PC-3 (cell line): ENCODE measurements at regions not wholly inside any gene's neighbourhood (a gene's known extent, or its start where the extent isn't known, plus 50 kb on each side); places are given as distances from the start of the nearest gene placed in this dataset.

Experiments used
- ATAC-seq: fragments of 200-7000 bp; cut with Tn5 transposase; 2 replicates; pipeline ENCODE4 v1.9.1; 2020; ENCODE audit warnings: mild to moderate bottlenecking, moderate library complexity
- BruUV-seq: library from RNA; stranded (reverse); fragments of 400-500 nt; replicated peaks from 2 replicates; lab custom pipeline; 2021; lab: Mats Ljungman, UMichigan
- CTCF ChIA-PET: fragments of 300-600 bp; sonication (Branson Sonifier 250); formaldehyde crosslinking; loops from one replicate; lab custom pipeline; 2022; ENCODE audit warnings: antibody characterized with exemption; lab: Charles Lee
- POLR2A ChIA-PET: fragments of 300-600 bp; sonication (Branson Sonifier 250); formaldehyde crosslinking; loops from one replicate; lab custom pipeline; 2022; ENCODE audit warnings: antibody characterized with exemption; ENCODE audit not compliant: unreplicated experiment; lab: Charles Lee
- DNase-seq: peaks from one replicate; pipeline ENCODE4 v3.0.0-alpha.2; 2015
- H2AFZ ChIP-seq: fragments of 300-600 bp; sonication (generic); 2 replicates; pipeline ENCODE4 v1.6.0; 2016; ENCODE audit warnings: antibody characterized with exemption, low read length
- H3F3A ChIP-seq: fragments of 300-600 bp; sonication (generic); one replicate; pipeline ENCODE4 v1.6.0; 2017; ENCODE audit warnings: antibody characterized with exemption, low read length, control low read depth, mild to moderate bottlenecking; ENCODE audit not compliant: unreplicated experiment
- H3K27ac ChIP-seq: fragments of 300-600 bp; sonication (generic); 2 replicates; pipeline ENCODE4 v1.5.1; 2016; ENCODE audit warnings: mild to moderate bottlenecking, low read length
- H3K27me3 ChIP-seq: fragments of 300-600 bp; sonication (generic); 2 replicates; pipeline ENCODE4 v1.6.1; 2016; ENCODE audit warnings: low read length, mixed read lengths
- H3K36me3 ChIP-seq: fragments of 300-600 bp; sonication (generic); 2 replicates; pipeline ENCODE4 v1.6.1; 2016; ENCODE audit warnings: low read depth, mixed run types, low read length, mixed read lengths
- H3K4me1 ChIP-seq: fragments of 300-600 bp; sonication (generic); 2 replicates; pipeline ENCODE4 v1.5.1; 2016; ENCODE audit warnings: low read length; ENCODE audit not compliant: insufficient read depth
- H3K4me2 ChIP-seq: fragments of 300-600 bp; sonication (generic); 2 replicates; pipeline ENCODE4 v1.6.0; 2016; ENCODE audit warnings: low read length
- H3K4me3 ChIP-seq: fragments of 300-600 bp; sonication (generic); 2 replicates; pipeline ENCODE4 v1.5.1; 2016; ENCODE audit warnings: mild to moderate bottlenecking, low read length, mixed read lengths
- H3K79me2 ChIP-seq: fragments of 300-600 bp; sonication (generic); 2 replicates; pipeline ENCODE4 v1.6.1; 2017; ENCODE audit warnings: low read length, mixed read lengths
- H3K9ac ChIP-seq: fragments of 300-600 bp; sonication (generic); 2 replicates; pipeline ENCODE4 v1.6.0; 2016; ENCODE audit warnings: mild to moderate bottlenecking, low read length
- H3K9me2 ChIP-seq: fragments of 300-600 bp; sonication (generic); replicated peaks from 2 replicates; pipeline ENCODE4 v1.6.1; 2016; ENCODE audit warnings: mixed run types, low read length, mixed read lengths
- H3K9me3 ChIP-seq: fragments of 300-600 bp; sonication (generic); 2 replicates; pipeline ENCODE4 v1.6.1; 2016; ENCODE audit warnings: low read length, mixed read lengths
- H4K20me1 ChIP-seq: fragments of 300-600 bp; sonication (generic); 2 replicates; pipeline ENCODE4 v1.6.1; 2016; ENCODE audit warnings: low read length, mixed read lengths
- EZH2 ChIP-seq: fragments of 300-600 bp; sonication (generic); IDR thresholded peaks from one replicate; pipeline ENCODE4 v1.6.1; 2017; ENCODE audit warnings: antibody characterized with exemption, mild to moderate bottlenecking, low read length; ENCODE audit not compliant: unreplicated experiment
- EZH2phosphoT487 ChIP-seq: fragments of 300-600 bp; sonication (generic); IDR thresholded peaks from 2 replicates; pipeline ENCODE4 v1.6.1; 2018; ENCODE audit warnings: mild to moderate bottlenecking, antibody characterized with exemption, low read length, borderline replicate concordance
- intact Hi-C: fragments of 100-400 bp; cut with micrococcal nuclease; formaldehyde crosslinking; loops from 2 replicates; pipeline ENCODE4 v1.9.0; 2023
- TF ChIP-seq, protein P1 (sequence below): fragments of 300-600 bp; sonication (generic); conservative IDR thresholded peaks from 2 replicates; pipeline ENCODE4 v1.5.1; 2017; ENCODE audit warnings: antibody characterized with exemption, low read depth, mild to moderate bottlenecking, low read length

DNA sequence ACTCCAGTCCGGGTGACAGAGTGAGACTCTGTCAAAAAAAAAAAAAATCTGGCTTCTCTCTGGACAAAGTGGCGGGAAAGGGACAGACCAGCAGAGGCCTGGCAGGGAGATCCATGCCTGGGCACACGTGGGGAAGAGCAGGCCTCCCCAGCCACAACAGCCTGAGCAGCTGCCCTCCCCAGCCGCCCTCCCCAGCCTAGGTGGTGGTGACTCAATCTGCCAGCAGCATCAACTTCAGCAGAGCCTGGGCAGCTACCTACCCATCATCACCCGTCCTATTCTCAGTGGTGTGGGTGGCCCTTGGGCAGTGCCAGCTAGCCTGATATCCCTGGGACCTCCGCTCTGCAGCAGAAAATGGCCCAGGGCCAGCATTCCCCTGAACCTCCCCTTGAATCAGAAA is 612.4 kb downstream of the FBXO15 start:
- H2AFZ ChIP-seq, result no peak overlapping the region
- no TSS peak for BruUV-seq
- H3K9me2 ChIP-seq, result no peaks in the 10 kb centered on the region
- DNase-seq (no peak), ATAC-seq (no peak)
- no peak overlapping the region for H3K27ac ChIP-seq
- no peaks in the 10 kb centered on the region for H3K4me1 ChIP-seq
- ChIA-PET CTCF (no interaction called here), POLR2A (no interaction called here)
- no peaks in the 10 kb centered on the region for H3K27me3 ChIP-seq
- no peaks in the 10 kb centered on the region for H3K36me3 ChIP-seq
- no peak overlapping the region for H3K4me3 ChIP-seq
- H3K9ac ChIP-seq, result no peak overlapping the region
- H3K4me2 ChIP-seq, result no peak overlapping the region
- TF ChIP-seq EZH2phosphoT487, result no peak
- TF ChIP-seq, protein P1, sequence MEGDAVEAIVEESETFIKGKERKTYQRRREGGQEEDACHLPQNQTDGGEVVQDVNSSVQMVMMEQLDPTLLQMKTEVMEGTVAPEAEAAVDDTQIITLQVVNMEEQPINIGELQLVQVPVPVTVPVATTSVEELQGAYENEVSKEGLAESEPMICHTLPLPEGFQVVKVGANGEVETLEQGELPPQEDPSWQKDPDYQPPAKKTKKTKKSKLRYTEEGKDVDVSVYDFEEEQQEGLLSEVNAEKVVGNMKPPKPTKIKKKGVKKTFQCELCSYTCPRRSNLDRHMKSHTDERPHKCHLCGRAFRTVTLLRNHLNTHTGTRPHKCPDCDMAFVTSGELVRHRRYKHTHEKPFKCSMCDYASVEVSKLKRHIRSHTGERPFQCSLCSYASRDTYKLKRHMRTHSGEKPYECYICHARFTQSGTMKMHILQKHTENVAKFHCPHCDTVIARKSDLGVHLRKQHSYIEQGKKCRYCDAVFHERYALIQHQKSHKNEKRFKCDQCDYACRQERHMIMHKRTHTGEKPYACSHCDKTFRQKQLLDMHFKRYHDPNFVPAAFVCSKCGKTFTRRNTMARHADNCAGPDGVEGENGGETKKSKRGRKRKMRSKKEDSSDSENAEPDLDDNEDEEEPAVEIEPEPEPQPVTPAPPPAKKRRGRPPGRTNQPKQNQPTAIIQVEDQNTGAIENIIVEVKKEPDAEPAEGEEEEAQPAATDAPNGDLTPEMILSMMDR, result no peak
- TF ChIP-seq EZH2, result no peak
- no peaks in the 10 kb centered on the region for H3F3A ChIP-seq
- intact Hi-C loops, result no loop called here
- no peaks in the 10 kb centered on the region for H3K9me3 ChIP-seq
- no peaks in the 10 kb centered on the region for H3K79me2 ChIP-seq
- no peaks in the 10 kb centered on the region for H4K20me1 ChIP-seq

DNA sequence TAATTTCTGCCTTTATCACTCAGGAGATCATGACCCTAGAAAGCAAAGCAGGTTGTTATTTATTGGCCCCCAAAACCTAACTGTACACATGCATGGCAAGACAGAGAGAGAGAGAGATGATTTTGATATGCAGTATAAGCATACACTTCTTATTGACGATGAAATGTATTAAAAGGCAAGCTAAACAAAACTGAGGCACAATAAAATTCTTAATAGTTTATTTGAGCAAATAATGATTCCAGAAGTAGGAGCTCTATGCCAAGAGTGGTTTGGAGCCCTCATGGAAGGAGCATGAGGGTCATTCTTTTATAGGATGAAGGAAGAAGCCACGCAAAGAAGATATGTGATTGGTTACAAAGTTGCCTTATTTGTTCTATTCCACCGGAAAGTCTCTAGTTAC is 616.0 kb downstream of the FBXO15 start:
- Histone ChIP-seq H3K36me3 (no peaks in the 10 kb centered on the region), H3K4me3 (no peak overlapping the region), H3K27ac (no peak overlapping the region), H3K4me2 (no peak overlapping the region), H3K9me2 (no peaks in the 10 kb centered on the region), H3K27me3 (no peaks in the 10 kb centered on the region), H3K9me3 (no peaks in the 10 kb centered on the region), H3F3A (no peaks in the 10 kb centered on the region), H3K4me1 (no peaks in the 10 kb centered on the region), H3K79me2 (no peaks in the 10 kb centered on the region), H3K9ac (no peak overlapping the region), H2AFZ (no peak overlapping the region), H4K20me1 (no peaks in the 10 kb centered on the region)
- TF ChIP-seq EZH2phosphoT487 (no peak), EZH2 (no peak)
- TF ChIP-seq, protein P1, result no peak
- intact Hi-C loops, result no loop called here
- ATAC-seq (peak; percentile 42), DNase-seq (no peak)
- POLR2A ChIA-PET, result interaction anchor here (0.7 kb wide), 1 partner anchor 683 kb away, joined by 4 read pairs; no protein-coding TSS in a partner anchor
- CTCF ChIA-PET, result no interaction called here
- no TSS peak for BruUV-seq

DNA sequence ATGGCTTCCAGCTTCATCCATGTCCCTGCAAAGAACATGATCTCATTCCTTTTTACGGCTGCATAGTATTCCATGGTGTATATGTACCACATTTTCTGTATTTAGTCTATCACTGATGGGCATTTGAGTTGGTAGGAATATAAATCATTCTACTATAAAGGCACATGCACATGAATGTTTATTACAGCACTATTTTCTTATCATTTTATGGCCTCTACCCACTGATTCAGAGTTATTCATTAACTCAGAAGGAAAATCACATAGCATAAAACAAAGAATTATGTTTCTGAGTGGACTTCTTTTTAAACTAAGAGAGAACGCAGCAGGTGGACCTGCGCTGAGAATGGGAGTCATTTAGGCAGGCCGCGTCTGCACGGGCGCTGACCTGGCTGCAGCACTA is 619.6 kb downstream of the FBXO15 start:
- H3K79me2 ChIP-seq, result no peaks in the 10 kb centered on the region
- no peaks in the 10 kb centered on the region for H4K20me1 ChIP-seq
- TF ChIP-seq EZH2 (no peak), EZH2phosphoT487 (no peak)
- TF ChIP-seq, protein P1, result no peak
- H3K27me3 ChIP-seq, result no peaks in the 10 kb centered on the region
- BruUV-seq, result no TSS peak
- H3K9ac ChIP-seq, result no peak overlapping the region
- no peaks in the 10 kb centered on the region for H3F3A ChIP-seq
- H3K27ac ChIP-seq, result no peak overlapping the region
- DNase-seq (no peak), ATAC-seq (no peak)
- H3K9me3 ChIP-seq, result no peaks in the 10 kb centered on the region
- no peak overlapping the region for H3K4me2 ChIP-seq
- no peaks in the 10 kb centered on the region for H3K4me1 ChIP-seq
- intact Hi-C loops, result no loop called here
- POLR2A ChIA-PET, result no interaction called here
- H2AFZ ChIP-seq, result no peak overlapping the region
- no peaks in the 10 kb centered on the region for H3K36me3 ChIP-seq
- H3K9me2 ChIP-seq, result no peaks in the 10 kb centered on the region
- no peak overlapping the region for H3K4me3 ChIP-seq
- CTCF ChIA-PET, result no interaction called here
